ENCODE measurements at regions not wholly inside any gene's neighbourhood (a gene's known extent, or its start where the extent isn't known, plus 50 kb on each side); places are given as distances from the start of the nearest gene placed in this dataset.

GRCh38 chr5:30853158-30853557 is 340.3 kb upstream of the CDH6 start:
- no peak for TF ChIP-seq CTCF (IDR thresholded peaks at IDR 0.05; ENCODE audit: low read length, missing control alignments)
- no peak overlapping the region for H3K4me3 ChIP-seq (replicated peaks; ENCODE audit: low read depth, low read length)
- no peak for DNase-seq (ENCODE audit: low read depth)

GRCh38 chr5:30850866-30851265 is 342.6 kb upstream of the CDH6 start:
- TF ChIP-seq CTCF (IDR thresholded peaks at IDR 0.05; ENCODE audit: low read length, missing control alignments), result no peak
- DNase-seq (ENCODE audit: low read depth), result no peak
- no peak overlapping the region for H3K4me3 ChIP-seq (replicated peaks; ENCODE audit: low read depth, low read length)

GRCh38 chr5:30849931-30850710 is 343.4 kb upstream of the CDH6 start:
- H3K4me3 ChIP-seq (replicated peaks; ENCODE audit: low read depth, low read length), result no peak overlapping the region
- no peak for TF ChIP-seq CTCF (IDR thresholded peaks at IDR 0.05; ENCODE audit: low read length, missing control alignments)
- DNase-seq (ENCODE audit: low read depth), result peak; percentile 38

GRCh38 chr5:30846171-30846570 is 347.3 kb upstream of the CDH6 start:
- DNase-seq (ENCODE audit: low read depth), result no peak
- TF ChIP-seq CTCF (IDR thresholded peaks at IDR 0.05; ENCODE audit: low read length, missing control alignments), result no peak
- H3K4me3 ChIP-seq (replicated peaks; ENCODE audit: low read depth, low read length), result no peak overlapping the region

- DNase-seq (ENCODE audit: low read depth), result no peak
- TF ChIP-seq CTCF (IDR thresholded peaks at IDR 0.05; ENCODE audit: low read length, missing control alignments), result no peak
- no peak overlapping the region for H3K4me3 ChIP-seq (replicated peaks; ENCODE audit: low read depth, low read length)
These were observed 348.3 kb upstream of the CDH6 start for GRCh38 chr5:30845194-30845593.

- DNase-seq (ENCODE audit: low read depth), result no peak
- TF ChIP-seq CTCF (IDR thresholded peaks at IDR 0.05; ENCODE audit: low read length, missing control alignments), result no peak
- H3K4me3 ChIP-seq (replicated peaks; ENCODE audit: low read depth, low read length), result no peak overlapping the region
These were observed 349.9 kb upstream of the CDH6 start for GRCh38 chr5:30843541-30843940.

- DNase-seq (ENCODE audit: low read depth), result no peak
- no peak for TF ChIP-seq CTCF (IDR thresholded peaks at IDR 0.05; ENCODE audit: low read length, missing control alignments)
- no peak overlapping the region for H3K4me3 ChIP-seq (replicated peaks; ENCODE audit: low read depth, low read length)
These were observed 353.5 kb upstream of the CDH6 start for GRCh38 chr5:30839956-30840355.

Data from fibroblast of pulmonary artery (primary cell).